HG03175 (cell line): ENCODE measurements at regions not wholly inside any gene's neighbourhood (a gene's known extent, or its start where the extent isn't known, plus 50 kb on each side); places are given as distances from the start of the nearest gene placed in this dataset.

Experiments used
- ATAC-seq: cut with Tn5 transposase; IDR thresholded peaks from one replicate; pipeline ENCODE4 v1.9.1; 2021; ENCODE audit warnings: mild to moderate bottlenecking, moderate library complexity; ENCODE audit not compliant: unreplicated experiment

DNA sequence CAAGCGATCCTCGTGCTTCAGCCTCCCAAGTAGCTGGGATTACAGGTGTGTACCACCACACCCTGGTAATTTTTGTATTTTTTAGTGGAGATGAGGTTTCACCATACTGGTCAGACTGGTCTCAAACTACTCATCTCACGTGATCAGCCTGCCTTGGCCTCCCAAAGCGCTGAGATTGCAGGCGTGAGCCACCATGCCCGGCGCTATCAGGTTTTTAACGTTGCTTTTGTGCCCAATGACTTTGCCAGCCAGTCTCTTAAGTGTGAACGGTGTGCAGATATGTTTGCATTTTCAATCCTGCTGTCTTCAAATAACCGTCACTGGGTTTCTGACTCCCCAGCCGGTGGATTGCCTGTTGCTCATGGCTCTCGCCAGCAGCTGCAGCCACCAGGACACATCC, 201.8 kb upstream of the PPP2R2D start:
- ATAC-seq: no peak

DNA sequence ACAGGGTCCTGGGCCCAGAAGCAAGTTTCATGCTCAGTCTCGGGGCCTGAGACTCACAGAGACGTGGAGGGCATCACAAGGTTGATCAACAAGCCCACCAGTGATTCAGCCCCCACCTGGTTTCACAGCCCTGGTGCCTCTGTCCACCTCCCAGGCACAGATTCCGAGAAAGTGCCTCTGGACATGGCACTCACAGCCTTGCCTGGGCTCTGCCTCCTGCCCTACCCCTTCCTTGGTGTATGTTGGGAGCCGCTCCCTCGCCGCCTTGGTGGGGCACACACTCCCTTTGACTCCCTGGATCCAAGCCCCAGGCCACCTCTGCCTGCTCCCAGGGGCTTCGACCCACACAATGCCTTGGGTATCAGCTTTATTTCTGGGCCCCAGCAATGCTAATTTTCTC, 200.8 kb upstream of the PPP2R2D start:
- no peak for ATAC-seq

DNA sequence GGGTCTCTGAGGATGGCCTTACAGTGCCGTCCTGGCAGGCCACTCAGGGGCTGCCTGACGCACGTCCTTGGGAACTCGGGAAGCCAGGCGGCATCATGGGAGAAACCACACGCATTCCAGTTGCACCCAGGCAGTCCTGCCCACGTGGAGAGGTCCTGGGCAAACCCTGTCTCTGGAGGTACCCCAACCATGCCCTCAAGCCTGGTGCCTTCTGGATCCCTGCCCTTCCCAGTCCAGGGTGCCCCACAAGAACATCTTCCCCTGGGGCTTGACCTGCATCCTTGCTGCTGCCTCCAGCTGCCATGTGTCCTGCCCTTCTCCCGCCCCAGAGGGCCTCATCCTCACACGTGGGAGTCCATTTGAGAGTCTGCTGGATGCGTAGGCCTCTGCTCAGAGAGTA, 200.3 kb upstream of the PPP2R2D start:
- ATAC-seq: no peak

DNA sequence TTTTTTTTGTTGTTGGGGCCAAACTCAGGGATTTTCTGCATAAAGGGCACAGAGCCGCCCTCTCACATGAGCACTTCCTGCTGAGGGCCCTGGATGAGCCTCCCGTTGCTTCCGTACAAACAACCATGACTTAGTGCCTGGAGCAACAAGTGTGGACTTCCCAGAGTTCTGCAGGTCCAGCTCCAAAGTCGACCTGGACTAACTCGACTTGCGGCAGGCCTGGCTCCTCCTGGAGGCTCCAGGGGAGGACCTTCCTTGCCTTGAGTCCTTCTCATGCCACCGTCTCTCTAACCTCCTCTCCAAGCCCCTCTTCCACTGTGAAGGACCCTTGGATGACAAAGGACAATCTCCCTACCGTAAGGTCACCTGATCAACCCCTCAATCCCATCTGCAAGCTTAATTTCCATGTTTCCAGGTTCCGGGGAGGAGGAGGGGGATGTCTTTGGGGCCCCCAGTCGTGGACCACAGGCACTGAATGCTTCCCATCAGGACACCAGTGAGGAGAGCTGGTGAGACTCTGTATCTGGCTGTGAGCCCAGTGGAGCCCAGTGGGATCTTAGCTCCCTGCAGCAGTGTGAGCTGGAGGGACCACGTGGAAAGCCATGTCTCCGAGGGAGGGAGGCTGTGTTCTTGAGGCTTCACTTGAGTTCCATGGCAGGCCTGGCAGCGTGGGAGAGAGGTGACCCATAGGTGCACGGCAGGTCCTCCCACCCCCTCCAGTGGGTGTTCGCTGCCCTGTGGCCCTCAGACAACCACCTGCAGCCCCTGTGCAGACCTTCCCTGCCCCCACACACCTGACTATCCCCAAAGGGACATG, 199.5 kb upstream of the PPP2R2D start:
- no peak for ATAC-seq

DNA sequence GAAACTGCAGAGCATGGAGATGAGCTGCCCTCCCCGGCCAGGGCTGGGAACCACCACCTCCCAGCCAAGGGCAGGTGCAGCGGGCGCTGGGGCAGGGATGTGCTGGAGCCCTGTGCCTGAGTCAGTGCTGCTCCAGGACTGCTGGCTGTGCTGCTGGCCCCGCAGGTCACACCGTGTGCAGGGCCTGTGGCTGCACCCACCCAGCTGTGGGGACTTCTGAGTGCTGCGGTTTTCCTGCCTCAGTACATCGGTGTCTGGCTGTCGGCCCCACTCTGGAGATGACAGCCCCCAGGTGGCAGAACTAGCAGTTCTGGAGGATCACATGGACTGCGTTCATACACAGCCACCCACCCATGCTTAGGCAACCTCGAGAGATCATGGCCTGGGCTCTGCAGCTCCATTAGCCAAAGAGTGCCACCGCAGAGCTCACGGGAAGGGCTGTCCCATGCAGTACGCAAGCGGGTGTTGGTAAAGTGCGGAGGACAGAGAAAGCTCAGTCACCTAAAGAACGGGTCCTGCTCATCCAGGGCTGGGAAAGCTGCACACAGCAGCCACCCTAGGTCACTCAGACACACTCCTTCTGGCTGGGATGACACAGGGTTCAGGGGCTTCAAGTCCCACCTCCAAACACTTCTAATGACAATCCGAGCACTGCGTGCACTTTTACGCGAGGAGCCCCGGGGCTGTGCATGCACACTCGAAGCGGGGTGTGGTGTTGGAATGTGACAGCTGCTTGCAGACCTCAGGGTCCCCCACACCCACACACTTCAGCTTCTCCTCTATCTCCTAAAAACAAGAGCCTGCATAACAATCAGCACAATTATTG, 198.1 kb upstream of the PPP2R2D start:
- ATAC-seq: no peak

DNA sequence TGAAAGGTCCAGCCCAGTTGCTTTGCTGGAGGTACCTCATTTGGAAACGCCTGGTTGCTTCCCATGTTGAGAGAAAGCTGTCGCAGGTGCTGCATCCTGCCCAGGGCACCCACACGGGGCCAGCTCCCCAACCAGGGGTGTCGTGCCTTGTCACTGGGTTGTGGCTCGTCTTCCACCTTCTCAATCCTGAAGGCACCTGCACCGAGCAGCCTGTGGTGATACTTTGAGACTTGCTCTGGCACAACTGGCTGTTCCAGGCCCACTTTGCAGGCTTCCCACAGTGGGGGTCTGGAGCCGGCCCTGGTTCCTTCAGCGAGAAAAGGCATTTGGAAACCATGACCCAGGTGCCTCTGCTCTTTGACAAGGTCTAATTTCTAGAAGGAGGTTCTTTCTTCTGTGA, 197.3 kb upstream of the PPP2R2D start:
- no peak for ATAC-seq

DNA sequence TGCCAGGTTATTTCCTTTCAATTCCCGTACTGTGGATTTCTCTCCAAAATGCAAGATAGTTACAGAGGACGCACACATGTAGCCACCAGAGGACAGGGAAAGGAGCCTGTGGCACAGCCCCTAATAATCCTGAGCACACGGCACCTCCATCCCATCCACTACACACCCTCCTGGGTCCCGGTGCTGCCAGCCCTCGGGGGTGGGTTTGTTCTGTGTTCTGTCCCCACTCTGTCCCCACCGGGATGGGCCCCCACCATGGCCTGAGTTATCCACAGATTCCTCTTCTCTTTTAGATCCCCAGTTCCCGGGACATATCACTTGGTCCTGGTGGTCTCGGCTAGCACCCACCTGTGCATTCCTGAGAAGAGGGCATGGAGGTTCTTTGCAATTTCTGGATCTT, 196.9 kb upstream of the PPP2R2D start:
- ATAC-seq: no peak

DNA sequence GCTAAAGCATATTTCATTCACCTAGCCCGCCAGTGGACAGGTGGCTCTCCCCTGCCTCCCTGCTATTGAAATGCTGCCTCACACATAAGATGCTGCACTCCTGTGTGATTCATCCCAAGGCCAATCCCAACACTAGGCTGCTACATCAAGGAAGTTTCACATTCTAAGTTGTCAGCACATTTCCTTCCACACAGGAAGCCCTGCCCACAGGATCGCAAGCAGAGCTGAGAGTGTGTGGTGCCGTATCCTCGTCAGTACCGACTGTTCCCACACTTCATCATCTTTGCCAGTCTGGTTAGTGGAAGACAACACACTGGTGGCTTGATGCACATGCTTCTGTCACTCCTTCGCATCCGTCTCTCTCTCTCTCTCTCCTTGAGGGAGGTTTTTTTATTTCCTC, 194.3 kb upstream of the PPP2R2D start:
- no peak for ATAC-seq

DNA sequence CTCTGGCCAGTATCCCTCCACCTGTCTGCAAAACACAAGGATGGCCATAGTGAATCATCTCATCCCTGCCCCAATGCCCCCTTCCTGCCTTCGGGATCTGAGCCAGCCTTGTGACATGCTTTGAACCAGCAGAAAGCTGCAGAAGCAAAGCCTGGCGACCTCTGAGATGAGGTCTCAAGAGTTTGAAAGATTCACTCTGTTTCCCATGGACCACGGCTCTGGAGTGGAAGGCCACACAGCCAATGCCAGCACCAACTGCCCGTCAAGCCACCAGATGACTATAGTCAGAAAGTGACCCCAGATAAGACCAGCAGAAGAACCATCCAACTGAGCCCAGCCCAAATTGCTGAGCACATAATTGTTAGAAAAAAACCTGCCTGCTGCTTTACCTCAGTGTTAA, 193.9 kb upstream of the PPP2R2D start:
- ATAC-seq: no peak

DNA sequence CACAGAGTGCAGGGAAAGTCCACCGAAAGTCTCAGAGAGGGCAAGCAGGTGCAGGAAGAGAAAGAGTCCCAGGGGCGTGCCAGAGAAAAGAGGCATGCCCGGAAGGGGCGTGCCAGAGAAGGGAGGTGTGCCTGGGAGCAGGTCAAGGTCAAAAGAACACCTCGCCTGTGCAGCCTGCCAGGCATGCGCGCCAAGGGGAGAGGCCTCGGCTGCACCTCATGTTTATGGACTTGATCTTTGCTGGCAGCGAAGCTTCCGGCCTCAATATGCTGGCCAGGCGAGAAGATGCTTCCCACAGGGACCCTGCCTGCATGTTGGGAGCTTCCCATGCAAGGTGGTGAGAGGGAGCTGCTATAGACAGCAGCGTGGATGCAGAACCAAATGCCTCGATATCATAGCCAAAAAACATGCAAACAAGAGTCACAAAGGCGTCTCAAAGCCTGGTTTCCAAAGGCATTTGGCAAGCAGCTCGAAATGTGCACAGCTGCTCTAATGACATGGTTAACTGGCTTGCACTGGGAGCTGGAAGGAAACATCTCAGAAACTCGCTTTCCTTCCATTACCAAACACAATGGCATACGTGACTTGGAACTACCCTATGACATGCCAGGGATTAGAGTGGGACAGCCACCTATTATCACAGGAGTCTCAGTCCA, 192.5 kb upstream of the PPP2R2D start:
- no peak for ATAC-seq

DNA sequence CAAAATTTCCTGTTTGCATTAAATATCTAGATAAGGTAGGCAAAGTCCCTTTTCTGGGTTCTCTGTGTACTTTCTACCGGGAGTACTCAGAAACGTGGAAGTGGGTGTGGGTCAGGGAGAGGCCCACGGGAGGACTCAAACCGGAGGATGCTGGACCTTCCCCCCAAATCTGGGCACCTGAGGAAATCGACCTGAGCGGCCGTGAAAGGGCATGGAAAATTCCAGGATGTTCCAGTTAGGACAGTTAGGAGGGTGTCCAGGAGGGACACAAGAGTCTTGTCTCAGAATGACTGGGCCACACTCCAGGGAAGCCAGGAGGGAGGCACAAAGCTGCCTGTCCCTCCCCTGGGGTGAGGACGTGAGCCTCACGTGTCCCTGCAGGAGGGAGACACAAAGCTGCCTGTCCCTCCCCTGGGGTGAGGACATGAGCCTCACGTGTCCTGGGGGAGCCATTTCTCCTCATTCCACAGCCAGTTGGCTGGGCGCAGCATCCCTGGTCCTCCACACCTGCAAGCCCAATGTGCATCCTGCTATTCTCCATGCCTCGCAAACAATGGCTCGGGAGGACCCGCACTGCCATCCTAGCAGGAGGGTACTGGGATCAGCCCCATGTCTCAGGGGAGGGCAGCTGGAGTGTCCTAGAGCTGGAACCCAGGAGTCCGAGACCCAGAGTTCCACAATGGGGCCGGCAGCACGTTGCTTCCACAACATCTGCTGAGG, 190.5 kb upstream of the PPP2R2D start:
- ATAC-seq: no peak

DNA sequence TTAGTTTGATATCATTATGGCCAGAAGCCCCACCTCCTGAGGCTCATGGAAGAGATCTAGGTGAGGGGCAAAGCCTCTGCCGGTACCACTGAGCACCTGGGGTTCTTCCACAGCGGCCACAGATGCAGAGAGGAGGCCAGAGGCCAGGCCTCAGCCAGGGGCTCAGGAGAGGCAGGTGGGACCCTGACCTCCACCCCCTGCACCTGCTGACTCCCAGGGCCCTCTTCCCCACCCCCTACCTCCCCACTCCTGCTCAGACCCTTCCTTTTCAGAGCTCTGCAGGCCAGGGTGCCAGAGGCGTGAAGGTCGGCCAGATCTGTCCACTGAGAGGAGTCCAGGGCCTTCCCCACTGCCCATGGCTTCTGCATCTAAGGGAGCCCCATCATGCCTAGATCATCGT, 178.7 kb upstream of the PPP2R2D start:
- ATAC-seq: no peak

DNA sequence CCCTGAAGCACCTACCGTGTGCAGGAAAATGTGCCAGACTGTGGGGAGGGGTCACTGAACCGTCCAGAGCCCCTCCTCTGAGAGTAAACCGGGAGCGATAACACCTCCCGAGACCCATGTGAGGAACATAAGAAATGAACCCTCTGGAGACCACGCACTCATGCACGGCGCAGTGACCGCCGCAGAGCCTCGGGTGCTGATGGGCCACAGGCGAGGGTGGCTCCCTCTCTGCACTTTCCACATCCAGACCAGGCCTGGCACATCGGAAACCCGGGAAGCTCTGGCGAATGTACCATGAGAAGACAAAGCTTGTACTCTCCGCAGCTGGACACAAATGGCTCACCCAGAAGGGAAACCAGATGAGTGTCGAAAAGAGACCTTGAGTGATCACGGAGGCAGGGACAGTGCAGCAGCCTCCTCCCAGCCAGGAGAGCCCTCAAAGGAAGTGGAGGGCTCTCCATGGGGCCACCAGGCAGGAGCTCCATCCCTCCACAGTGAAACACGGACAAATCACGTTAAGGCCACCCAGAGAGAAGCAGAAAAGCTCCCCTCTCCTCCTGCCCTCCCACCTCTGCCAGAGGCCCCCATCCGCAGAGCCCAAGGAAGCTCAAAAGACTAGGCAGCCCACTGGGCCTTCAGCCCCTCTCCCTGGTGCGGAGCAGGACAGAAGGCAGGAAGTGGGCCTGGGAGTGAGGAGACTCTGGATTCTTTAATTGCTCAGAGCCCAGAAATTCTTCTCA, 178.1 kb upstream of the PPP2R2D start:
- no peak for ATAC-seq

DNA sequence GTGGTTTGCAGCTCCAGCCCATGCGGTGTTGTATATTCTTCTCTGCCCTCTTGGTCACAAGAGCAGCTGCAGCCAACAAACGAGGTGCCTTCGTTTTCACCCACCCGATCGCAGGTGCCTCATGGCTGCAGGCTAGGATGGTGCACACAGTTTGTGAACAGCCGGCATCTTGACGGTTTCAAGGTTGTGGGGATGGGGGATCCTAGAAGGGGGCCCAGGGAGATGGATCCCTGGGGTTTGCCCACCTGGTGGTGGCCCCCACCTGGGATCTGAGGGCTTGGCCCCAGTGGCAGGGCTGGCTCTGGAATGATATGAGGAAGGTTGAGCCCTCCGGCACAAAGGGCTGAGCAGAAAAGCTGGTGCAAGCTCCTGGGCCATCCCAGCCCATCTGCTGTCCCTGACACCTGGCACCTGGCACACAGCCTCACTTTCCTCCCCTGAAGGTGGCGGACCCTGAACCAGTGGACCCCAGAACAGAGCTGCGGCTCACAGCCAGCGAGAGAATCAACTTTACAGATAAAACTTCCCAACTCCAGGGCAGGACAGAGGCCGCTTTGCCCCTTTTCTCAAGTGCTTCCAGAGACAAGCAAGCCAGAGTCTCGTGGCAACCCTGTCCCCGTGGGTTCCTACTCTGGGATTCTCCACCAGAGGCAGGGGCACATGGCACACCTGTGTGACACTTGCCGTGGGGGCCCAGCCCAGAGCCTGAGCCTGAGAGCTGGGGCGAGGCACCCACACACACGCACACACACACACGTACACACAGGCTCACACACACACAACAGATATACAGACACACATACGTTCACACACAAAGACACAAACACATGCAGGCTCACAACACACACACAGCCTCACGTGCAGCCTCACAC, 177.3 kb upstream of the PPP2R2D start:
- no peak for ATAC-seq

DNA sequence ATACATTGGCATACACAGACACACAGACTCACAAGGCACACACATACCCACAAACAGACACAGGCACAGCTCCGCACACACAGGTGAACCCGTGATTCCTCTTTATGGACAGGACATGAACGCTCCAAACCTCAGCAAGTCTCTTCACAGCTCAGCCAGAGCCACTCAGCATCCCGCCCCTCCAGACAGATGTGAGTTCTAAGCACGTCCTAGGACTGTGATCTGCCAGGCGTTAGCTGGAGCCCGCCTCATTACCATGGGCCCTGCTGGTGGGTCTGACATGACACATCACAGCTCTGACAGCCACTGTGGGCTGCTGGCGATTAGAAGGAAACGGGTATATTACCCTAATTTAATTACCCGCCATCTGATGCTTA, 176.7 kb upstream of the PPP2R2D start:
- ATAC-seq: no peak

DNA sequence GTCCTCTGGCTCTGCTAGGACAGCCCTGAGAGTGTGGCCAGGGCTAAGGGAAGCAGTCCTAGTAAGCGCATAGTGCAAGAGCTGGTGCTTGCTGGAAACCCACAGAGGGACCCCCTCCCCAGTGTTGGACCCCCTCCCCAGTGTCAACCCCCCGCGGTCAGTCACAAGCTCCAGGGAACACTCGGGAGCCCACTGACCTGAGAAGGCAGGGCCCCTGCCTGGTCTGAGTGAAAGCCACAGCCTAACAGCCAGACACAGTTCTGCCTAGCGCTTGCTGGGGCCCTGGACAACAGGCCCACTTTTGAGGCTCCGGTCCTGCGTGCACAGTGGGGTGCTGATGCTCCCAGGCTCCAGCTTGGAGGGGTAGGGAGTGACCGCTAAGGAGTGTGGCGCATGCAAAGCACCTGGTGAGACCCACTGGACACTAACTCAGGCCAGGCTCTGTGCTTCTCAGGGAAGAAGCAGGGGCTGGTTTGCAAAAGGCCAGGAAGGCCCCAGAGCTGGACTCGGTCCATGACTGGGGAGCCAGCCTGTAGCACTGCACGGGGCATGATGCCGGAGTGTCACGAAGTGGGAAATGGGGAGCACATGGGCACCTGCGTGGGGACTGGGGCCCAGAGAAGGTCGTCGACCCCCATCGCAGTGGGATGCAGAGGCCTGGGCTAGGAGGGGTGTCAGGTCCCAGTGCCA, 175.8 kb upstream of the PPP2R2D start:
- ATAC-seq: no peak

DNA sequence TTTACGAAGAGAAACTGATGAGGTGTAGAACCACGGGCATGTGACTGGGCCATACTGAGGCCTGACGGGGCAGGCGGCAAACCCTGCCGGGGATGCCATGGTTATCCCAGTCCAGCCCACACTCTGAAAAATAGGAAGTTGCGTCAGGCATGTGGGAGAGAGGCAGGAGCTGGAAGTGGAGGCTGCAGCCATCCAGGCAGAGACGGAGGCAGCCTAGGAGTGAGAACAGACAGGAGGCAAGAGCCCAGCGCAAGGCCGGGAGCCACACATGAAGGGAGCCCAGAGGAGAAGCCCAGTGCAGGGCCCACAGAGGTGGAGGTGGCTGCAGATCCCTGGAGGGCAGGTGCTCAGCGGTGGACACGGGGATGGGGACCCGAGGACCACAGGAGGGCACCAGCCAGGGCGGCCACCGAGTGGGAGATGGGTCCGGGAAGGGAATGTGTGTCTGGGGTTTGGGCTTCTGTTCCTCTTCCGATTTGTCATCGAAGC, 175.2 kb upstream of the PPP2R2D start:
- ATAC-seq: no peak

DNA sequence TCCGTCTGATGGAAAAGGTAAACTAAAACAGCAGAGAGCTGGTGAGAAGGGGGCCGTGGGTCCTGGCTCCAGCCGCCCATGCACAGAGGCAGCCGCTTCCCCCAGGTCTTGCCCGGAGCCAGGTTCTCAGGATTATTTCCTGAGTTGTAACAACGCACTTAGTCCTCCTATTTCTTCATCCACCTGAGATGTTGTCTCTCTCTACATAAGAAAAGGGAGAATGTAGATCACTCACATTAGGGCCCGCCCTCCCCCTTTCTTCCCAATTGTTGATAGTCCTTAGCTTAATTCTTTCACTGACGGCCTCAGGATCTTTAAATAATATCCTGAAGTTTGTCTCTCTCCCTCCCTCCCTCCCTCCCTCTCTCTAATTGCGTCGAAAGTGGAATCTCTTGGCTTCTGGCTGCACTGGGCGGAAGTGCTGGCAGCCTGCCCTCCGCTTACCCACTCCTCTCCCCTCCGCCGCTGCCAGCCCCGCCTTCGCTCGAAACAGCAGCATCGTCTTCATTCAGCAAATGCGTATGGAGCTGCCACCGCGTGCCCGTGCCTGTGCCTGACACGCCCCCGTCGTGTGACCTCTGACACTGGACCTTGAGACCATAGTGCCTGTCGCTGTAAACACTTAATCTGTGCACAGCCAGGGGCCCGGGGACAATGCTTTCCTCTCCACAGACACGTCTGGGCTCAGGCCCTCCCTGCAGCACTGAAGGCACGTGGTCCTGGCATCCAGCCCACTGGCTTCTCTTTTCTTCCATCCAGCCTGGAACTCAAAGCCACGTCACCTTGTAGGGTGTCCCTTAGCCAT, 174.5 kb upstream of the PPP2R2D start:
- no peak for ATAC-seq
